Hepatocyte (in vitro differentiated cells): ENCODE measurements at regions not wholly inside any gene's neighbourhood (a gene's known extent, or its start where the extent isn't known, plus 50 kb on each side); places are given as distances from the start of the nearest gene placed in this dataset.
"Not testable (repeated sequence)": the region's sequence is repeated elsewhere in the genome, so short reads cannot be mapped to it uniquely, and the experiment has no call there.

Experiments
- CTCF ChIP-seq: fragments of 200-600 bp; sonication (generic); IDR thresholded peaks from 2 replicates; pipeline ENCODE4 v1.5.1; 2016; ENCODE audit warnings: antibody characterized with exemption, mild to moderate bottlenecking; ENCODE audit not compliant: poor library complexity
- EZH2 ChIP-seq: fragments of 200-600 bp; sonication (generic); IDR thresholded peaks from 2 replicates; pipeline ENCODE4 v1.6.1; 2016; ENCODE audit warnings: antibody characterized with exemption, mild to moderate bottlenecking, borderline replicate concordance
- EZH2phosphoT487 ChIP-seq: fragments of 200-600 bp; sonication (generic); IDR thresholded peaks from one replicate; pipeline ENCODE4 v1.6.1; 2018; ENCODE audit warnings: antibody characterized with exemption, mild to moderate bottlenecking, low read depth, moderate library complexity; ENCODE audit not compliant: unreplicated experiment, severe bottlenecking

- TF ChIP-seq CTCF, EZH2phosphoT487, EZH2: not testable (repeated sequence)
Observed at GRCh38 chrX:2630008-2630934, 60.8 kb upstream of the CD99 start.
